CD4-positive, alpha-beta memory T cell (primary cell): ENCODE measurements at regions not wholly inside any gene's neighbourhood (a gene's known extent, or its start where the extent isn't known, plus 50 kb on each side); places are given as distances from the start of the nearest gene placed in this dataset.

ENCODE experiments used
- CTCF ChIA-PET: fragments of 350-600 bp; sonication (Branson Sonifier 250); formaldehyde crosslinking; loops from one replicate; lab custom pipeline; 2021; ENCODE audit warnings: inconsistent platforms; ENCODE audit not compliant: partially characterized antibody; lab: Charles Lee
- POLR2A ChIA-PET: fragments of 350-600 bp; sonication (Branson Sonifier 250); formaldehyde crosslinking; loops from one replicate; lab custom pipeline; 2021; ENCODE audit not compliant: partially characterized antibody; lab: Charles Lee
- DNase-seq, 5 donors: peaks; one replicate each; pipeline versions ENCODE4 v3.0.0 to v3.0.0-alpha.2; 2020 to 2022; ENCODE audit warnings: mixed read lengths in 1 of 5
- H3K27ac ChIP-seq: one replicate; pipeline ENCODE4 v1.7.0; 2013; ENCODE audit warnings: low read depth, low read length
- H3K27me3 ChIP-seq: 2 replicates; pipeline ENCODE4 v1.7.0; 2013; ENCODE audit warnings: mild to moderate bottlenecking, low read length, moderate library complexity; ENCODE audit not compliant: insufficient read depth
- H3K36me3 ChIP-seq: 2 replicates; pipeline ENCODE4 v1.7.0; 2013; ENCODE audit warnings: mild to moderate bottlenecking, low read length, moderate library complexity; ENCODE audit not compliant: insufficient read depth
- H3K4me1 ChIP-seq: 2 replicates; pipeline ENCODE4 v1.7.0; 2013; ENCODE audit warnings: mild to moderate bottlenecking, low read length, moderate library complexity; ENCODE audit not compliant: insufficient read depth
- H3K4me3 ChIP-seq, 2 donors: one replicate each; pipeline ENCODE4 v1.7.0; 2013; ENCODE audit warnings: low read length in 2 of 2, mild to moderate bottlenecking in 1 of 2
- H3K9me3 ChIP-seq, 2 donors: one replicate each; pipeline ENCODE4 v1.7.0; 2013; ENCODE audit warnings: low read length in 2 of 2, control low read depth in 1 of 2; ENCODE audit not compliant: control insufficient read depth in 1 of 2
- H3K27ac Mint-ChIP-seq, 7 donors: one replicate each; pipeline ENCODE4 v1.8.0; 2020 to 2021; ENCODE audit warnings: mixed read lengths in 7 of 7, mild to moderate bottlenecking in 6 of 7, inconsistent platforms in 3 of 7, moderate library complexity in 3 of 7
- H3K27me3 Mint-ChIP-seq, 2 donors: one replicate each; pipeline ENCODE4 v1.8.0; 2020 to 2021; ENCODE audit warnings: mixed read lengths in 2 of 2
- H3K36me3 Mint-ChIP-seq, 2 donors: one replicate each; pipeline ENCODE4 v1.8.0; 2020 to 2021; ENCODE audit warnings: mixed read lengths in 2 of 2, inconsistent platforms in 1 of 2, mild to moderate bottlenecking in 1 of 2
- H3K4me1 Mint-ChIP-seq, 4 donors: one replicate each; pipeline ENCODE4 v1.8.0; 2020 to 2021; ENCODE audit warnings: mixed read lengths in 4 of 4, mild to moderate bottlenecking in 1 of 4
- H3K4me3 Mint-ChIP-seq, 8 donors: one replicate each; pipeline ENCODE4 v1.8.0; 2020 to 2021; ENCODE audit warnings: mixed read lengths in 8 of 8, mild to moderate bottlenecking in 7 of 8, moderate library complexity in 6 of 8, inconsistent platforms in 3 of 8
- H3K9me3 Mint-ChIP-seq, 8 donors: one replicate each; pipeline ENCODE4 v1.8.0; 2020 to 2021; ENCODE audit warnings: mixed read lengths in 8 of 8, mild to moderate bottlenecking in 5 of 8, inconsistent platforms in 3 of 8, moderate library complexity in 1 of 8
- intact Hi-C: fragments of 100-400 bp; cut with micrococcal nuclease; formaldehyde crosslinking; loops from one replicate; pipeline ENCODE4 v1.15.1; 2023

GRCh38 chr16:86175816-86176215, 276.9 kb downstream of the IRF8 start:
- POLR2A ChIA-PET = no interaction called here
- no peak overlapping the region for H3K27ac Mint-ChIP-seq
- no peak for DNase-seq
- no peak overlapping the region for H3K27ac ChIP-seq
- no peak overlapping the region for H3K4me3 Mint-ChIP-seq
- no peaks in the 10 kb centered on the region for H3K36me3 ChIP-seq
- H3K4me1 ChIP-seq = no peaks in the 10 kb centered on the region
- H3K4me1 Mint-ChIP-seq = no peaks in the 10 kb centered on the region
- no peaks in the 10 kb centered on the region for H3K36me3 Mint-ChIP-seq
- intact Hi-C loops = no loop called here
- H3K27me3 ChIP-seq = no peaks in the 10 kb centered on the region
- H3K27me3 Mint-ChIP-seq = peaks cover 11 to 25% of the 10 kb centered on the region in 2 donors
- CTCF ChIA-PET = no interaction called here
- H3K9me3 Mint-ChIP-seq = peaks cover 0 to 4% (median 0%) of the 10 kb centered on the region in 8 donors
- no peak overlapping the region for H3K4me3 ChIP-seq
- H3K9me3 ChIP-seq = peaks cover 0 to 2% of the 10 kb centered on the region in 2 donors

- Histone ChIP-seq H3K27me3 (no peaks in the 10 kb centered on the region), H3K36me3 (no peaks in the 10 kb centered on the region), H3K9me3 (peaks cover 0 to 2% of the 10 kb centered on the region in 2 donors), H3K27ac (no peak overlapping the region), H3K4me3 (no peak overlapping the region), H3K4me1 (no peaks in the 10 kb centered on the region)
- Mint-ChIP-seq H3K4me1 (no peaks in the 10 kb centered on the region), H3K27me3 (peaks cover 9 to 18% of the 10 kb centered on the region in 2 donors), H3K9me3 (peaks cover 0 to 4% (median 0%) of the 10 kb centered on the region in 8 donors), H3K27ac (no peak overlapping the region), H3K4me3 (no peak overlapping the region), H3K36me3 (no peaks in the 10 kb centered on the region)
- ChIA-PET CTCF (no interaction called here), POLR2A (no interaction called here)
- DNase-seq = no peak
- intact Hi-C loops = no loop called here
These were observed 277.5 kb downstream of the IRF8 start for GRCh38 chr16:86176462-86176861.

GRCh38 chr16:86180244-86180643, 281.3 kb downstream of the IRF8 start:
- POLR2A ChIA-PET = no interaction called here
- Histone ChIP-seq H3K36me3 (no peaks in the 10 kb centered on the region), H3K9me3 (peaks cover 0 to 2% of the 10 kb centered on the region in 2 donors), H3K27ac (no peak overlapping the region), H3K4me1 (no peaks in the 10 kb centered on the region), H3K27me3 (no peaks in the 10 kb centered on the region), H3K4me3 (no peak overlapping the region)
- DNase-seq = no peak
- intact Hi-C loops = no loop called here
- no peak overlapping the region for H3K27ac Mint-ChIP-seq
- CTCF ChIA-PET = no interaction called here
- H3K9me3 Mint-ChIP-seq = peaks cover 0 to 4% (median 0%) of the 10 kb centered on the region in 8 donors
- no peaks in the 10 kb centered on the region for H3K36me3 Mint-ChIP-seq
- H3K4me3 Mint-ChIP-seq = no peak overlapping the region
- peaks cover 0 to 2% of the 10 kb centered on the region in 2 donors for H3K27me3 Mint-ChIP-seq
- H3K4me1 Mint-ChIP-seq = no peaks in the 10 kb centered on the region

- Histone ChIP-seq H3K4me3 (no peak overlapping the region), H3K9me3 (peaks cover 0 to 2% of the 10 kb centered on the region in 2 donors), H3K4me1 (no peaks in the 10 kb centered on the region), H3K27ac (no peak overlapping the region), H3K27me3 (no peaks in the 10 kb centered on the region), H3K36me3 (no peaks in the 10 kb centered on the region)
- DNase-seq = no peak
- CTCF ChIA-PET = no interaction called here
- no peak overlapping the region for H3K27ac Mint-ChIP-seq
- H3K4me1 Mint-ChIP-seq = no peaks in the 10 kb centered on the region
- peaks cover 0 to 2% of the 10 kb centered on the region in 2 donors for H3K27me3 Mint-ChIP-seq
- POLR2A ChIA-PET = no interaction called here
- H3K4me3 Mint-ChIP-seq = no peak overlapping the region
- intact Hi-C loops = no loop called here
- H3K36me3 Mint-ChIP-seq = no peaks in the 10 kb centered on the region
- peaks cover 0 to 4% (median 0%) of the 10 kb centered on the region in 8 donors for H3K9me3 Mint-ChIP-seq
These were observed 281.8 kb downstream of the IRF8 start for GRCh38 chr16:86180780-86181179.

- Histone ChIP-seq H3K4me3 (no peak overlapping the region), H3K27me3 (no peaks in the 10 kb centered on the region), H3K27ac (no peak overlapping the region), H3K9me3 (peaks cover 0 to 2% of the 10 kb centered on the region in 2 donors), H3K4me1 (no peaks in the 10 kb centered on the region), H3K36me3 (no peaks in the 10 kb centered on the region)
- Mint-ChIP-seq H3K4me1 (no peaks in the 10 kb centered on the region), H3K9me3 (peaks cover 0 to 4% (median 0%) of the 10 kb centered on the region in 8 donors), H3K4me3 (no peak overlapping the region), H3K27ac (no peak overlapping the region), H3K27me3 (no peaks in the 10 kb centered on the region), H3K36me3 (no peaks in the 10 kb centered on the region)
- no peak for DNase-seq
- intact Hi-C loops = no loop called here
- ChIA-PET CTCF (no interaction called here), POLR2A (no interaction called here)
These were observed 282.6 kb downstream of the IRF8 start for GRCh38 chr16:86181526-86181925.

- Mint-ChIP-seq H3K4me1 (no peaks in the 10 kb centered on the region), H3K36me3 (no peaks in the 10 kb centered on the region), H3K27me3 (peaks cover 0 to 2% of the 10 kb centered on the region in 2 donors), H3K27ac (no peak overlapping the region), H3K9me3 (no peaks in the 10 kb centered on the region), H3K4me3 (no peak overlapping the region)
- no peak overlapping the region for H3K27ac ChIP-seq
- no peaks in the 10 kb centered on the region for H3K9me3 ChIP-seq
- ChIA-PET POLR2A (no interaction called here), CTCF (no interaction called here)
- no peaks in the 10 kb centered on the region for H3K27me3 ChIP-seq
- intact Hi-C loops = no loop called here
- DNase-seq = no peak
- H3K4me3 ChIP-seq = no peak overlapping the region
- H3K4me1 ChIP-seq = no peaks in the 10 kb centered on the region
- H3K36me3 ChIP-seq = no peaks in the 10 kb centered on the region
These were observed 285.2 kb downstream of the IRF8 start for GRCh38 chr16:86184185-86184584.

GRCh38 chr16:86185089-86185488, 286.1 kb downstream of the IRF8 start:
- intact Hi-C loops = no loop called here
- no peaks in the 10 kb centered on the region for H3K27me3 ChIP-seq
- H3K36me3 Mint-ChIP-seq = no peaks in the 10 kb centered on the region

GRCh38 chr16:86186313-86186712, 287.4 kb downstream of the IRF8 start:
- H3K36me3 ChIP-seq = no peaks in the 10 kb centered on the region
- no peak overlapping the region for H3K27ac Mint-ChIP-seq
- peaks cover 1 to 4% of the 10 kb centered on the region in 2 donors for H3K27me3 Mint-ChIP-seq
- no peaks in the 10 kb centered on the region for H3K9me3 Mint-ChIP-seq
- no peak overlapping the region for H3K4me3 Mint-ChIP-seq
- no peaks in the 10 kb centered on the region for H3K9me3 ChIP-seq
- no peak for DNase-seq
- no peaks in the 10 kb centered on the region for H3K27me3 ChIP-seq
- H3K4me3 ChIP-seq = no peak overlapping the region
- ChIA-PET POLR2A (no interaction called here), CTCF (no interaction called here)
- H3K4me1 Mint-ChIP-seq = no peaks in the 10 kb centered on the region
- H3K36me3 Mint-ChIP-seq = no peaks in the 10 kb centered on the region
- no peaks in the 10 kb centered on the region for H3K4me1 ChIP-seq
- intact Hi-C loops = no loop called here
- no peak overlapping the region for H3K27ac ChIP-seq

More at GRCh38 chr16:86185089-86185488, 286.1 kb downstream of the IRF8 start:
- no peak overlapping the region for H3K27ac ChIP-seq
- ChIA-PET POLR2A (no interaction called here), CTCF (no interaction called here)
- no peaks in the 10 kb centered on the region for H3K9me3 Mint-ChIP-seq
- no peaks in the 10 kb centered on the region for H3K9me3 ChIP-seq
- no peaks in the 10 kb centered on the region for H3K4me1 ChIP-seq
- H3K4me3 ChIP-seq = no peak overlapping the region
- no peaks in the 10 kb centered on the region for H3K4me1 Mint-ChIP-seq
- H3K27ac Mint-ChIP-seq = no peak overlapping the region
- peaks cover 0 to 2% of the 10 kb centered on the region in 2 donors for H3K27me3 Mint-ChIP-seq
- H3K4me3 Mint-ChIP-seq = no peak overlapping the region
- no peak for DNase-seq
- H3K36me3 ChIP-seq = no peaks in the 10 kb centered on the region
